Motor neuron (in vitro differentiated cells): ENCODE measurements at regions not wholly inside any gene's neighbourhood (a gene's known extent, or its start where the extent isn't known, plus 50 kb on each side); places are given as distances from the start of the nearest gene placed in this dataset.

Experiments
- ATAC-seq, 8 experiments: fragments of 200-7000 bp; cut with Tn5 transposase; replicated peaks in 6 of 8; 2 replicates each; pipeline ENCODE4 v1.8.0; 2021; ENCODE audit warnings: mild to moderate bottlenecking in 8 of 8, moderate library complexity in 8 of 8
- H3K27ac ChIP-seq, 2 donors: fragments of 250-450 bp; sonication (Bioruptor Pico); 2 replicates each; pipeline ENCODE4 v1.9.0; 2021; ENCODE audit warnings: antibody characterized with exemption in 2 of 2, mild to moderate bottlenecking in 2 of 2, moderate library complexity in 1 of 2
- H3K4me1 ChIP-seq, 2 donors: fragments of 250-450 bp; sonication (Bioruptor Pico); replicated peaks in 1 of 2; 2 replicates each; pipeline ENCODE4 v1.6.1; 2021; ENCODE audit warnings: antibody characterized with exemption in 2 of 2, mild to moderate bottlenecking in 2 of 2, moderate library complexity in 1 of 2
- H3K4me3 ChIP-seq, 5 donors: fragments of 250-450 bp; sonication (Bioruptor Pico); 2 replicates each; pipeline ENCODE4 v1.9.0; 2021; ENCODE audit warnings: antibody characterized with exemption in 5 of 5, mild to moderate bottlenecking in 5 of 5, moderate library complexity in 4 of 5
- WGBS, 10 experiments: fragments of 450-650 bp; shearing (Covaris generic); methylation state at CpG; one replicate each; pipeline ENCODE4 v1.0.0; 2022; 5-methylcytosine and 5-hydroxymethylcytosine counted together
- in situ Hi-C, 9 experiments: fragments of 400-800 bp; cut with MboI; loops; one replicate each; pipeline ENCODE4 v1.15.0; 2021; ENCODE audit warnings: low sequenced_read_pairs in 9 of 9, low pct_unique_long_range_greater_than_20kb in 2 of 9; ENCODE audit not compliant: unreplicated experiment in 9 of 9

GRCh38 chr20:58073945-58074856 lies 154.3 kb downstream of the ANKRD60 start:
- 20 to 100% (median 62%) methylated on average over 2 to 8 of the region's 10 CpGs; no CpG with 5 or more reads in 1 of the 10 experiments for WGBS, 10 experiments

GRCh38 chr20:58072695-58073671 lies 155.5 kb downstream of the ANKRD60 start:
- no peak overlapping the region for H3K27ac ChIP-seq
- 20 to 88% (median 82%) methylated on average over 1 to 6 of the region's 15 CpGs; no CpG with 5 or more reads in 1 of the 10 experiments for WGBS, 10 experiments
- in situ Hi-C loops, result no loop called here
- H3K4me3 ChIP-seq, result no peak overlapping the region
- peaks cover 0 to 6% of the 10 kb centered on the region in 2 donors for H3K4me1 ChIP-seq
- no peak for ATAC-seq

More at GRCh38 chr20:58073945-58074856, 154.3 kb downstream of the ANKRD60 start:
- H3K27ac ChIP-seq, result no peak overlapping the region
- no peak for ATAC-seq
- peaks cover 0 to 6% of the 10 kb centered on the region in 2 donors for H3K4me1 ChIP-seq
- in situ Hi-C loops, result no loop called here
- H3K4me3 ChIP-seq, result no peak overlapping the region

- WGBS, 10 experiments, result 50 to 100% (median 76%) methylated on average over 1 to 3 of the region's 3 CpGs; no CpG with 5 or more reads in 3 of the 10 experiments
- H3K4me1 ChIP-seq, result peaks cover 0 to 6% of the 10 kb centered on the region in 2 donors
- H3K4me3 ChIP-seq, result no peak overlapping the region
- in situ Hi-C loops, result no loop called here
- H3K27ac ChIP-seq, result no peak overlapping the region
- no peak for ATAC-seq
These were observed 156.5 kb downstream of the ANKRD60 start for GRCh38 chr20:58071991-58072390.

GRCh38 chr20:58071298-58071697 lies 157.2 kb downstream of the ANKRD60 start:
- Histone ChIP-seq H3K27ac (no peak overlapping the region), H3K4me3 (no peak overlapping the region), H3K4me1 (peaks cover 0 to 6% of the 10 kb centered on the region in 2 donors)
- in situ Hi-C loops, result no loop called here
- ATAC-seq, result no peak

- no peaks in the 10 kb centered on the region for H3K4me1 ChIP-seq
- WGBS, 10 experiments, result 60 to 81% (median 66%) methylated on average over 1 to 9 of the region's 11 CpGs; no CpG with 5 or more reads in 4 of the 10 experiments
- no peak for ATAC-seq
- H3K27ac ChIP-seq, result no peak overlapping the region
- no peak overlapping the region for H3K4me3 ChIP-seq
- in situ Hi-C loops, result no loop called here
These were observed 157.7 kb downstream of the ANKRD60 start for GRCh38 chr20:58070664-58071196.

GRCh38 chr20:58069796-58070663 lies 158.4 kb downstream of the ANKRD60 start:
- in situ Hi-C loops, result no loop called here
- 43 to 100% (median 77%) methylated on average over 2 to 11 of the region's 16 CpGs for WGBS, 10 experiments
- no peaks in the 10 kb centered on the region for H3K4me1 ChIP-seq
- no peak overlapping the region for H3K4me3 ChIP-seq
- ATAC-seq, result no peak
- no peak overlapping the region for H3K27ac ChIP-seq

- 50 to 95% (median 80%) methylated on average over 4 to 11 of the region's 12 CpGs; no CpG with 5 or more reads in 3 of the 10 experiments for WGBS, 10 experiments
- peak in 1 of 8 experiments; percentile 45 for ATAC-seq
- H3K27ac ChIP-seq, result no peak overlapping the region
- in situ Hi-C loops, result no loop called here
- H3K4me3 ChIP-seq, result no peak overlapping the region
- no peaks in the 10 kb centered on the region for H3K4me1 ChIP-seq
These were observed 159.2 kb downstream of the ANKRD60 start for GRCh38 chr20:58069207-58069606.

GRCh38 chr20:58065508-58066361 lies 162.7 kb downstream of the ANKRD60 start:
- no peak overlapping the region for H3K4me3 ChIP-seq
- H3K27ac ChIP-seq, result no peak overlapping the region
- in situ Hi-C loops, result no loop called here
- WGBS, 10 experiments, result 0 to 80% (median 34%) methylated on average over 1 to 4 of the region's 6 CpGs; no CpG with 5 or more reads in 3 of the 10 experiments
- no peaks in the 10 kb centered on the region for H3K4me1 ChIP-seq
- no peak for ATAC-seq

GRCh38 chr20:58064411-58065010 lies 163.9 kb downstream of the ANKRD60 start:
- no peaks in the 10 kb centered on the region for H3K4me1 ChIP-seq
- H3K4me3 ChIP-seq, result no peak overlapping the region
- H3K27ac ChIP-seq, result no peak overlapping the region
- 40 to 83% (median 67%) methylated on average over 1 to 4 of the region's 5 CpGs; no CpG with 5 or more reads in 1 of the 10 experiments for WGBS, 10 experiments
- ATAC-seq, result no peak
- in situ Hi-C loops, result no loop called here

- 43 to 100% (median 55%) methylated on average over 1 of the region's 1 CpG; no CpG with 5 or more reads in 6 of the 10 experiments for WGBS, 10 experiments
- Histone ChIP-seq H3K4me3 (no peak overlapping the region), H3K4me1 (peaks cover 0 to 6% of the 10 kb centered on the region in 2 donors), H3K27ac (no peak overlapping the region)
- in situ Hi-C loops, result no loop called here
- ATAC-seq, result no peak
These were observed 169.3 kb downstream of the ANKRD60 start for GRCh38 chr20:58059260-58059544.
